Mammary epithelial cell (primary cell): ENCODE measurements at regions not wholly inside any gene's neighbourhood (a gene's known extent, or its start where the extent isn't known, plus 50 kb on each side); places are given as distances from the start of the nearest gene placed in this dataset.

Source experiments
- EZH2 ChIP-seq: IDR thresholded peaks from 2 replicates; pipeline ENCODE4 v1.6.1; 2012; ENCODE audit warnings: low read length, inconsistent platforms, borderline replicate concordance
- TF ChIP-seq, protein P1 (sequence below), 2 donors: IDR thresholded peaks in 1 of 2; conservative IDR thresholded peaks in 1 of 2; 2 replicates each; pipeline ENCODE4 v1.5.1; 2011 to 2012; ENCODE audit warnings: inconsistent platforms in 2 of 2, low read length in 2 of 2, mild to moderate bottlenecking in 2 of 2, control low read depth in 1 of 2, low read depth in 1 of 2; ENCODE audit not compliant: insufficient read depth in 1 of 2; ENCODE audit errors: extremely low read depth in 1 of 2

DNA sequence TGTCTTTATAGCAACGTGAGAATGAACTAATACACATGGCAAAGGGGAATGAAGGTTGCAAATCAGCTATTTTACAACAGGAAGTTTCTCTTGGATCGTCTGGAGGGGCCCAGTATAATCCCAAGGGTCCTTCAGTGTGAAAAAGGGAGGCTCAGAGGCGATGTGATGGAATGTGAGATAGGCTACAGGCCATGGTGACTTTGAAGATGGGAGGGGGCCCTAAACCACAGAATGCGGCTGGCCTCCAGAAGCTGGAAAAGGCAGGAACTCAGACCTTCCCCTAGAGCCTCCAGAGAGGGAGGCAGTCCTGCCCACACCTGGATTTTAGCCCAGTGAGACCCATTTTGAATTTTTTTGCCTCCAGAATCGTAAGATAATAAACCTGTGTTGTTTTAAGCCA is 69.4 kb upstream of the PGM2 start:
- TF ChIP-seq, protein P1, sequence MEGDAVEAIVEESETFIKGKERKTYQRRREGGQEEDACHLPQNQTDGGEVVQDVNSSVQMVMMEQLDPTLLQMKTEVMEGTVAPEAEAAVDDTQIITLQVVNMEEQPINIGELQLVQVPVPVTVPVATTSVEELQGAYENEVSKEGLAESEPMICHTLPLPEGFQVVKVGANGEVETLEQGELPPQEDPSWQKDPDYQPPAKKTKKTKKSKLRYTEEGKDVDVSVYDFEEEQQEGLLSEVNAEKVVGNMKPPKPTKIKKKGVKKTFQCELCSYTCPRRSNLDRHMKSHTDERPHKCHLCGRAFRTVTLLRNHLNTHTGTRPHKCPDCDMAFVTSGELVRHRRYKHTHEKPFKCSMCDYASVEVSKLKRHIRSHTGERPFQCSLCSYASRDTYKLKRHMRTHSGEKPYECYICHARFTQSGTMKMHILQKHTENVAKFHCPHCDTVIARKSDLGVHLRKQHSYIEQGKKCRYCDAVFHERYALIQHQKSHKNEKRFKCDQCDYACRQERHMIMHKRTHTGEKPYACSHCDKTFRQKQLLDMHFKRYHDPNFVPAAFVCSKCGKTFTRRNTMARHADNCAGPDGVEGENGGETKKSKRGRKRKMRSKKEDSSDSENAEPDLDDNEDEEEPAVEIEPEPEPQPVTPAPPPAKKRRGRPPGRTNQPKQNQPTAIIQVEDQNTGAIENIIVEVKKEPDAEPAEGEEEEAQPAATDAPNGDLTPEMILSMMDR (conservative IDR thresholded peaks at IDR 0.05 in 1 of 2, IDR thresholded peaks at IDR 0.05 in 1 of 2; ENCODE audit: extremely low read depth in 1 of 2, insufficient read depth in 1 of 2, low read depth in 1 of 2, low read length in 2 of 2): no peak
- no peak for TF ChIP-seq EZH2
